ENCODE measurements at regions not wholly inside any gene's neighbourhood (a gene's known extent, or its start where the extent isn't known, plus 50 kb on each side); places are given as distances from the start of the nearest gene placed in this dataset.
"Not testable (repeated sequence)": the region's sequence is repeated elsewhere in the genome, so short reads cannot be mapped to it uniquely, and the experiment has no call there.

- TF ChIP-seq POLR2A (IDR thresholded peaks at IDR 0.05) (peak in 1 of 2 donors; percentile 6), CTCF (IDR thresholded peaks at IDR 0.05) (no peak)
- H3K4me1 ChIP-seq = no peaks in the 10 kb centered on the region
- H3K27me3 ChIP-seq = no peaks in the 10 kb centered on the region
- intact Hi-C loops (cut with DNase I; ENCODE audit: low total_unique reads) = no loop called here
- peak; percentile 51 to 54 for DNase-seq
- H3K27ac ChIP-seq = peak overlapping the region; percentile 68 to 74
- no peak overlapping the region for H3K4me3 ChIP-seq
- H3K36me3 ChIP-seq = no peaks in the 10 kb centered on the region
- H3K9me3 ChIP-seq = no peaks in the 10 kb centered on the region
Measured at GRCh38 chr1:184881941-184882913, 92.1 kb downstream of the NIBAN1 start.

GRCh38 chr1:184879876-184880557, 94.3 kb downstream of the NIBAN1 start:
- no peaks in the 10 kb centered on the region for H3K4me1 ChIP-seq
- intact Hi-C loops (cut with DNase I; ENCODE audit: low total_unique reads) = no loop called here

DNA sequence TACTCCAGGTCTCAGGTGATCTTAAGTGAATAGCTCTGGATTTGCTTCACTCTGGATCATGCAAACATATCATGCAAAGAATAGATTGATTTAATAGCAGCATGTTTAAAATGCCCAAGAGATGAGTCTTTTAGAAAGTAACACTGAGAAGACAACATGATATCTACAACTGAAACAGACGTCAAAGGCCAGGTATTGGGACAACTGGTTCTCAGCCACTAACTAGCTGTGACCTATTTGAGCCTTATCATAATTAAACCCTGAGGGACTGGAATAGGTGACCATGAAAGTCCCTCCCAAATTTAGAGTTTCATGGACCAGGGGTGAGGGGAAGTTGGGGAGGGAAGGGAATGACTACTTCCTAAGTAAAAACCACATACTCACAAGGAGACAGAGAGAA, 95.7 kb downstream of the NIBAN1 start:
- intact Hi-C loops (cut with DNase I; ENCODE audit: low total_unique reads) = no loop called here
- no peak for TF ChIP-seq CTCF (IDR thresholded peaks at IDR 0.05)
- TF ChIP-seq POLR2A (IDR thresholded peaks at IDR 0.05) = no peak
- H3K27ac ChIP-seq = no peak overlapping the region

More at GRCh38 chr1:184879876-184880557, 94.3 kb downstream of the NIBAN1 start:
- Histone ChIP-seq H3K27me3 (no peaks in the 10 kb centered on the region), H3K4me3 (no peak overlapping the region), H3K27ac (no peak overlapping the region), H3K9me3 (no peaks in the 10 kb centered on the region), H3K36me3 (no peaks in the 10 kb centered on the region)
- DNase-seq = no peak
- TF ChIP-seq POLR2A (IDR thresholded peaks at IDR 0.05) (no peak), CTCF (IDR thresholded peaks at IDR 0.05) (no peak)

GRCh38 chr1:184878002-184878401, 96.3 kb downstream of the NIBAN1 start:
- no peak for DNase-seq
- intact Hi-C loops (cut with DNase I; ENCODE audit: low total_unique reads) = no loop called here
- Histone ChIP-seq H3K4me3 (no peak overlapping the region), H3K4me1 (no peaks in the 10 kb centered on the region), H3K9me3 (no peaks in the 10 kb centered on the region), H3K36me3 (no peaks in the 10 kb centered on the region), H3K27me3 (no peaks in the 10 kb centered on the region), H3K27ac (no peak overlapping the region)
- TF ChIP-seq POLR2A (IDR thresholded peaks at IDR 0.05) (no peak), CTCF (IDR thresholded peaks at IDR 0.05) (no peak)

More for the DNA sequence above, 95.7 kb downstream of the NIBAN1 start:
- no peak overlapping the region for H3K4me3 ChIP-seq
- no peaks in the 10 kb centered on the region for H3K9me3 ChIP-seq
- H3K27me3 ChIP-seq = no peaks in the 10 kb centered on the region
- DNase-seq = no peak
- no peaks in the 10 kb centered on the region for H3K4me1 ChIP-seq
- no peaks in the 10 kb centered on the region for H3K36me3 ChIP-seq

DNA sequence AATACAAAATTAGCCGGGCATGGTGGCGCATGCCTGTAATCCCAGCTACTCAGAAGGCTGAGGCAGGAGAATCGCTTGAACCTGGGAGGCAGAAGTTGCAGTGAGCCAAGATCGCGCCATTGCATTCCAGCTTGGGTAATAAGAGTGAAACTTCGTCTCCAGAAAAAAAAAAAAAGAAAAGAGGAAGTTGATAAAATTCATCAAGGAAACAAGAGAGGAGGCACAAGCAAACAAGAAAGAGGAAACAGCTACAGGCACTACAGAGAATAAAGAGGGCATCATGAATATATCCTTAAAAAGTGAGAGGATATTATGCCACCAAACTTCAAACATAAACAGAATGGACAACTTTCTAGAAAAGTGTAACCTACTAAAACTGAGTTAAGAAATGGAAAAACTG, 98.3 kb downstream of the NIBAN1 start:
- H3K4me3 ChIP-seq; intact Hi-C loops (cut with DNase I; ENCODE audit: low total_unique reads); H3K4me1 ChIP-seq; H3K27me3 ChIP-seq; H3K9me3 ChIP-seq; DNase-seq; H3K27ac ChIP-seq; H3K36me3 ChIP-seq: not testable (repeated sequence)

All from uterus (tissue), 3 donors.